DND-41 (cell line): ENCODE measurements at regions not wholly inside any gene's neighbourhood (a gene's known extent, or its start where the extent isn't known, plus 50 kb on each side); places are given as distances from the start of the nearest gene placed in this dataset.

Source experiments
- CTCF ChIP-seq: IDR thresholded peaks from 2 replicates; pipeline ENCODE4 v1.5.1; 2012; ENCODE audit warnings: borderline replicate concordance, low read length, moderate library complexity, mild to moderate bottlenecking; ENCODE audit not compliant: poor library complexity, severe bottlenecking; ENCODE audit errors: extremely low read depth
- EZH2 ChIP-seq: IDR thresholded peaks from 3 replicates; pipeline ENCODE4 v1.6.1; 2012; ENCODE audit warnings: borderline replicate concordance, low read depth, mild to moderate bottlenecking, moderate library complexity, low read length, inconsistent platforms; ENCODE audit not compliant: severe bottlenecking

GRCh38 chr16:7765079-7765550, 432.5 kb downstream of the RBFOX1 start:
- TF ChIP-seq CTCF = no peak
- no peak for TF ChIP-seq EZH2
